Activated CD4-positive, alpha-beta memory T cell treated with anti-CD3 and anti-CD28 coated beads, Interleukin-2, amount 10 ng/mL, durations not matched to agents 7 days and 5 days (primary cell): ENCODE measurements at regions not wholly inside any gene's neighbourhood (a gene's known extent, or its start where the extent isn't known, plus 50 kb on each side); places are given as distances from the start of the nearest gene placed in this dataset.
A peak's percentile ranks its signal among the peaks of the same experiment; 100 is the strongest.
"Not testable (repeated sequence)": the region's sequence is repeated elsewhere in the genome, so short reads cannot be mapped to it uniquely, and the experiment has no call there.

Source experiments
- CTCF ChIA-PET: fragments of 350-600 bp; sonication (Branson Sonifier 250); formaldehyde crosslinking; loops from one replicate; lab custom pipeline; 2021; ENCODE audit warnings: antibody characterized with exemption, inconsistent platforms; lab: Charles Lee
- POLR2A ChIA-PET: fragments of 350-600 bp; sonication (Branson Sonifier 250); formaldehyde crosslinking; loops from one replicate; lab custom pipeline; 2021; ENCODE audit warnings: antibody characterized with exemption; lab: Charles Lee
- DNase-seq: peaks from one replicate; pipeline ENCODE4 v3.0.0-alpha.2; 2020
- H3K27ac Mint-ChIP-seq: one replicate; pipeline ENCODE4 v1.8.0; 2021; ENCODE audit warnings: mild to moderate bottlenecking, mixed read lengths
- H3K27me3 Mint-ChIP-seq: one replicate; pipeline ENCODE4 v1.8.0; 2021; ENCODE audit warnings: mixed read lengths
- H3K36me3 Mint-ChIP-seq: one replicate; pipeline ENCODE4 v1.8.0; 2021; ENCODE audit warnings: low read depth, mixed read lengths
- H3K4me1 Mint-ChIP-seq: one replicate; pipeline ENCODE4 v1.8.0; 2021; ENCODE audit warnings: mixed read lengths
- H3K4me3 Mint-ChIP-seq: one replicate; pipeline ENCODE4 v1.8.0; 2021; ENCODE audit warnings: mild to moderate bottlenecking, mixed read lengths
- H3K9me3 Mint-ChIP-seq: one replicate; pipeline ENCODE4 v1.8.0; 2021; ENCODE audit warnings: mixed read lengths

GRCh38 chr5:62250919-62251318 lies 55.1 kb upstream of the KIF2A start:
- Mint-ChIP-seq H3K9me3 (peaks cover 15% of the 10 kb centered on the region), H3K36me3 (peaks cover 15% of the 10 kb centered on the region), H3K4me1 (peaks cover 21% of the 10 kb centered on the region)
- H3K27me3 Mint-ChIP-seq, CTCF ChIA-PET, DNase-seq, H3K27ac Mint-ChIP-seq, H3K4me3 Mint-ChIP-seq, POLR2A ChIA-PET: not testable (repeated sequence)

DNA sequence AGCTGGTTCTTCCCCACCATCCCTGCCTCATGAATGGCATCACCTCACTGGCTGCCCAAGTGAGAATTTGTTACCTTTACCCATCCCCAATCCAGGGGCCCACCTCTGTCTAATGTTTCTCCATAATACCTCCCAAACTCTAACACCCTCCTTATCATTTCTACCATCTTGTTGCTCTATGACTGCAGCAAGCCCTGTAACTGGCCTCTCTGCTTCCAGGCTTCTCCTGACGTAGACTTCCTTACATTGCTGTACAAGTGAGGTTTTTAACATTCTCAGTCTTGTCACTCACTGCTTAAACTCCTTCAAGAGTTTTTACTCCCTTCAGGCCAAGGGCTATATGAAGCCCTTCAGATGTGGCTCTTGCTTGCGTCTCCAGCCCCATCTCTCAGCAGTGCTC lies 53.5 kb upstream of the KIF2A start:
- H3K4me1 Mint-ChIP-seq = peaks cover 32% of the 10 kb centered on the region
- POLR2A ChIA-PET = not testable (repeated sequence)

DNA sequence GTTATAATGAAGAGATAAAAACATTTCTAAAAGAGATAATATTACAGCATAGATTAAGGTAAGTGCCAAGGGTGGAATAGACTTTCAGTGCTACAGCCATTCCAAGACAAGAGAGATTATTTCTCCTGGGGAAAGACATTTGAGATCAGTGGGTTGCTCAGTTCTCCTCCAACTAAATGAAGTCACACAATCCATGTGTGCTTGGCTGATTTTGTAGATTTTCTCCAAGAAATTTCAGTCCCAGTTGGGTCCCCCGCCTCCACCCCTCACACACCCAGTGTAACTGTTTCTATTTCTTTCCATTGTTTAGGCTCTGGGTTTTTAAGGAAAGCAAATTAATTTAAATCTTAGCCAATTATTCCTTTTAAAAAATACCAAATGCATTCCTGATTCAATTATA lies 50.5 kb upstream of the KIF2A start:
- POLR2A ChIA-PET, DNase-seq, H3K27me3 Mint-ChIP-seq, H3K4me3 Mint-ChIP-seq, CTCF ChIA-PET: not testable (repeated sequence)
- Mint-ChIP-seq H3K36me3 (peaks cover 23% of the 10 kb centered on the region), H3K4me1 (peaks cover 36% of the 10 kb centered on the region), H3K27ac (peak overlapping the region; percentile 37), H3K9me3 (peaks cover 15% of the 10 kb centered on the region)

More for the DNA sequence above, 53.5 kb upstream of the KIF2A start:
- DNase-seq, H3K4me3 Mint-ChIP-seq, H3K27ac Mint-ChIP-seq, CTCF ChIA-PET, H3K27me3 Mint-ChIP-seq: not testable (repeated sequence)
- Mint-ChIP-seq H3K36me3 (peaks cover 15% of the 10 kb centered on the region), H3K9me3 (peaks cover 15% of the 10 kb centered on the region)

- Mint-ChIP-seq H3K36me3 (peaks cover 23% of the 10 kb centered on the region), H3K9me3 (peaks cover 15% of the 10 kb centered on the region), H3K4me3 (peak overlapping the region; percentile 51), H3K4me1 (peaks cover 41% of the 10 kb centered on the region), H3K27ac (peak overlapping the region; percentile 89), H3K27me3 (no peaks in the 10 kb centered on the region)
- ChIA-PET CTCF (no interaction called here), POLR2A (interaction anchor here (0.9 to 1.6 kb wide), 2 partner anchors 28 to 79 kb away, joined by 3 to 4 read pairs; no protein-coding TSS in a partner anchor)
- DNase-seq = no peak
These were observed 49.6 kb upstream of the KIF2A start for GRCh38 chr5:62256161-62257019.
